Loucy (cell line): ENCODE measurements at regions not wholly inside any gene's neighbourhood (a gene's known extent, or its start where the extent isn't known, plus 50 kb on each side); places are given as distances from the start of the nearest gene placed in this dataset.

Experiments used
- H2AFZ ChIP-seq: fragments of 200-600 bp; sonication (generic); 2 replicates; pipeline ENCODE4 v1.6.0; 2016; ENCODE audit warnings: antibody characterized with exemption, mild to moderate bottlenecking, low read length, moderate library complexity
- H3F3A ChIP-seq: fragments of 200-600 bp; 2 replicates; pipeline ENCODE4 v1.6.0; 2016; ENCODE audit warnings: antibody characterized with exemption, low read depth, mild to moderate bottlenecking
- H3K27me3 ChIP-seq: fragments of 200-600 bp; sonication (generic); 2 replicates; pipeline ENCODE4 v1.6.1; 2014; ENCODE audit warnings: low read length, mild to moderate bottlenecking; ENCODE audit not compliant: insufficient read depth, poor library complexity, severe bottlenecking
- H3K36me3 ChIP-seq: fragments of 200-600 bp; sonication (generic); 2 replicates; pipeline ENCODE4 v1.6.1; 2016; ENCODE audit warnings: low read length; ENCODE audit not compliant: insufficient read depth
- H3K4me1 ChIP-seq: fragments of 200-600 bp; sonication (generic); 2 replicates; pipeline ENCODE4 v1.5.1; 2014; ENCODE audit warnings: low read length, mild to moderate bottlenecking; ENCODE audit not compliant: insufficient read depth, poor library complexity, severe bottlenecking
- H3K4me2 ChIP-seq: fragments of 200-600 bp; sonication (generic); 2 replicates; pipeline ENCODE4 v1.6.0; 2014; ENCODE audit warnings: antibody characterized with exemption, low read length, low read depth, mild to moderate bottlenecking; ENCODE audit not compliant: poor library complexity, severe bottlenecking
- H3K4me3 ChIP-seq: fragments of 200-600 bp; sonication (generic); 2 replicates; pipeline ENCODE4 v1.5.1; 2014; ENCODE audit warnings: low read length, mild to moderate bottlenecking, mixed read lengths; ENCODE audit not compliant: poor library complexity, severe bottlenecking
- H3K79me2 ChIP-seq: fragments of 200-600 bp; sonication (generic); 2 replicates; pipeline ENCODE4 v1.6.1; 2014; ENCODE audit warnings: low read length; ENCODE audit not compliant: insufficient read depth
- H3K9ac ChIP-seq: fragments of 200-600 bp; sonication (generic); 2 replicates; pipeline ENCODE4 v1.6.0; 2014; ENCODE audit warnings: mild to moderate bottlenecking, low read depth, low read length, moderate library complexity; ENCODE audit not compliant: poor library complexity, severe bottlenecking
- H3K9me2 ChIP-seq: fragments of 200-600 bp; sonication (generic); replicated peaks from 2 replicates; pipeline ENCODE4 v1.6.1; 2016; ENCODE audit warnings: low read depth, low read length, mixed read lengths
- H3K9me3 ChIP-seq: fragments of 200-600 bp; sonication (generic); 2 replicates; pipeline ENCODE4 v1.6.1; 2014; ENCODE audit warnings: mild to moderate bottlenecking, antibody characterized with exemption, low read length, low read depth; ENCODE audit not compliant: insufficient read depth
- H4K20me1 ChIP-seq: fragments of 200-600 bp; sonication (generic); 2 replicates; pipeline ENCODE4 v1.6.0; 2014; ENCODE audit warnings: antibody characterized with exemption, low read length, mild to moderate bottlenecking; ENCODE audit not compliant: insufficient read depth, poor library complexity, severe bottlenecking
- EZH2phosphoT487 ChIP-seq: fragments of 200-600 bp; IDR thresholded peaks from 2 replicates; pipeline ENCODE4 v1.6.1; 2018; ENCODE audit warnings: antibody characterized with exemption, mild to moderate bottlenecking, moderate library complexity, borderline replicate concordance
- TF ChIP-seq, protein P1 (sequence below): fragments of 200-600 bp; sonication (generic); conservative IDR thresholded peaks from 2 replicates; pipeline ENCODE4 v1.5.1; 2014; ENCODE audit warnings: mild to moderate bottlenecking, antibody characterized with exemption, low read length

DNA sequence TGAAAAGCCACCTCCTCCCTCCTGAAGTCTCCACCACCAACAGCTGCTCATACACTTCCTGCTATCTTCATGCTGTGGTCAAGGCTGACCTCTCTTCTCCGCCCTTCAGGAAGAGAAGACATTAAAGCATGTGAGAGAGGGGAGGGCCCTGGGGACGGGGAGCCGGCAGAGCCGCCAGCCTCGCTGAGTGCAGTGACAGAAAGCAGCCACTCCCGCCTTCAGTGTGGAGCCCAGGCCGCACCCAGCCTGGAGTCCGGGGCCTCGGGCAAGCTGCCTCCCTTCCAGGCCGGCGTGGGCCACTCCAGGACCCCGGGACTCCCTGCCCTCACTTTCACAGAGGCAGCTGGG, 94.7 kb upstream of the TNRC6C start:
- Histone ChIP-seq H3K9ac (peak overlapping the region; percentile 82), H2AFZ (peak overlapping the region; percentile 43), H3K4me3 (peak overlapping the region; percentile 62), H3K9me3 (no peaks in the 10 kb centered on the region), H3K4me1 (peaks cover 51% of the 10 kb centered on the region), H3K79me2 (peaks cover 14% of the 10 kb centered on the region; the same call in 1 of the 2 replicates), H3F3A (no peaks in the 10 kb centered on the region), H3K36me3 (no peaks in the 10 kb centered on the region), H4K20me1 (no peaks in the 10 kb centered on the region), H3K9me2 (no peaks in the 10 kb centered on the region), H3K27me3 (no peaks in the 10 kb centered on the region), H3K4me2 (peak overlapping the region; percentile 81)
- TF ChIP-seq, protein P1, sequence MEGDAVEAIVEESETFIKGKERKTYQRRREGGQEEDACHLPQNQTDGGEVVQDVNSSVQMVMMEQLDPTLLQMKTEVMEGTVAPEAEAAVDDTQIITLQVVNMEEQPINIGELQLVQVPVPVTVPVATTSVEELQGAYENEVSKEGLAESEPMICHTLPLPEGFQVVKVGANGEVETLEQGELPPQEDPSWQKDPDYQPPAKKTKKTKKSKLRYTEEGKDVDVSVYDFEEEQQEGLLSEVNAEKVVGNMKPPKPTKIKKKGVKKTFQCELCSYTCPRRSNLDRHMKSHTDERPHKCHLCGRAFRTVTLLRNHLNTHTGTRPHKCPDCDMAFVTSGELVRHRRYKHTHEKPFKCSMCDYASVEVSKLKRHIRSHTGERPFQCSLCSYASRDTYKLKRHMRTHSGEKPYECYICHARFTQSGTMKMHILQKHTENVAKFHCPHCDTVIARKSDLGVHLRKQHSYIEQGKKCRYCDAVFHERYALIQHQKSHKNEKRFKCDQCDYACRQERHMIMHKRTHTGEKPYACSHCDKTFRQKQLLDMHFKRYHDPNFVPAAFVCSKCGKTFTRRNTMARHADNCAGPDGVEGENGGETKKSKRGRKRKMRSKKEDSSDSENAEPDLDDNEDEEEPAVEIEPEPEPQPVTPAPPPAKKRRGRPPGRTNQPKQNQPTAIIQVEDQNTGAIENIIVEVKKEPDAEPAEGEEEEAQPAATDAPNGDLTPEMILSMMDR = no peak
- TF ChIP-seq EZH2phosphoT487 = no peak

- no peak for TF ChIP-seq EZH2phosphoT487
- TF ChIP-seq, protein P1 = no peak
- peak overlapping the region; percentile 62 for H3K4me3 ChIP-seq
These were observed 94.0 kb upstream of the TNRC6C start for GRCh38 chr17:77864234-77865111.

GRCh38 chr17:77865112-77865611, 93.3 kb upstream of the TNRC6C start:
- H2AFZ ChIP-seq = no peak overlapping the region
- H3K4me1 ChIP-seq = peaks cover 51% of the 10 kb centered on the region
- peak overlapping the region; percentile 82 for H3K9ac ChIP-seq
- no peaks in the 10 kb centered on the region for H3K27me3 ChIP-seq
- no peaks in the 10 kb centered on the region for H3K9me3 ChIP-seq
- H3K79me2 ChIP-seq = peaks cover 14% of the 10 kb centered on the region; the same call in 1 of the 2 replicates
- H3K4me3 ChIP-seq = peak overlapping the region; percentile 62
- no peaks in the 10 kb centered on the region for H3K9me2 ChIP-seq
- no peak for TF ChIP-seq EZH2phosphoT487
- TF ChIP-seq, protein P1 = no peak
- H3K36me3 ChIP-seq = no peaks in the 10 kb centered on the region
- H3F3A ChIP-seq = no peaks in the 10 kb centered on the region
- H4K20me1 ChIP-seq = no peaks in the 10 kb centered on the region
- H3K4me2 ChIP-seq = peak overlapping the region; percentile 81

More at GRCh38 chr17:77864234-77865111, 94.0 kb upstream of the TNRC6C start:
- no peaks in the 10 kb centered on the region for H3K36me3 ChIP-seq
- peaks cover 14% of the 10 kb centered on the region; the same call in 1 of the 2 replicates for H3K79me2 ChIP-seq
- no peaks in the 10 kb centered on the region for H3F3A ChIP-seq
- H3K9me2 ChIP-seq = no peaks in the 10 kb centered on the region
- H3K9ac ChIP-seq = peak overlapping the region; percentile 82
- peak overlapping the region; percentile 43 for H2AFZ ChIP-seq
- no peaks in the 10 kb centered on the region for H4K20me1 ChIP-seq
- no peaks in the 10 kb centered on the region for H3K9me3 ChIP-seq
- peaks cover 51% of the 10 kb centered on the region for H3K4me1 ChIP-seq
- peak overlapping the region; percentile 81 for H3K4me2 ChIP-seq
- H3K27me3 ChIP-seq = no peaks in the 10 kb centered on the region
